HepG2 (cell line): ENCODE measurements at regions not wholly inside any gene's neighbourhood (a gene's known extent, or its start where the extent isn't known, plus 50 kb on each side); places are given as distances from the start of the nearest gene placed in this dataset.

ENCODE experiments used
- ATAC-seq: fragments of 200-7000 bp; cut with Tn5 transposase; 3 replicates; pipeline ENCODE4 v1.9.1; 2020; ENCODE audit warnings: mild to moderate bottlenecking, moderate library complexity
- BruUV-seq: library from RNA; stranded (reverse); fragments of 400-500 nt; replicated peaks from 2 replicates; lab custom pipeline; 2021; lab: Mats Ljungman, UMichigan
- CTCF ChIA-PET: fragments of 300-600 bp; formaldehyde crosslinking; extraction: SDS; loops from one replicate; lab custom pipeline; 2021; ENCODE audit warnings: low total read pairs, inconsistent platforms, low intra/inter-chr PET ratio; lab: Yijun Ruan, JAX
- POLR2A ChIA-PET: fragments of 350-600 bp; sonication (Branson Sonifier 250); formaldehyde crosslinking; loops from one replicate; lab custom pipeline; 2020; ENCODE audit warnings: antibody characterized with exemption, inconsistent platforms; lab: Yijun Ruan, JAX
- DNase-seq: peaks from one replicate; pipeline ENCODE4 v3.0.0-alpha.2; 2015; ENCODE audit warnings: low spot score
- FAIRE-seq: peaks from 3 replicates; lab custom pipeline; 2011; peaks lifted over from hg19 to GRCh38; lab: Jason Lieb, UNC
- H2AFZ ChIP-seq: one replicate; pipeline ENCODE4 v1.6.1; 2011; ENCODE audit warnings: low read length, inconsistent platforms
- H3K27ac ChIP-seq: fragments of 300-600 bp; 3 replicates; pipeline ENCODE4 v1.8.0; 2011; ENCODE audit warnings: mixed run types, mild to moderate bottlenecking, mixed read lengths, low read length, inconsistent platforms; ENCODE audit not compliant: insufficient read depth; ENCODE audit errors: extremely low read length
- H3K27me3 ChIP-seq, 2 experiments: fragments of 200-600 bp in 1 of 2; 2 replicates in 1 of 2; 3 replicates in 1 of 2; pipeline versions ENCODE4 v1.6.0 to v1.8.0; 2011; ENCODE audit warnings: low read length in 2 of 2, mild to moderate bottlenecking in 2 of 2, moderate library complexity in 2 of 2, inconsistent platforms in 1 of 2; ENCODE audit not compliant: insufficient read depth in 2 of 2, control insufficient read depth in 1 of 2
- H3K36me3 ChIP-seq, 2 experiments: fragments of 200-600 bp in 1 of 2; replicated peaks in 1 of 2; 2 replicates in 1 of 2; 3 replicates in 1 of 2; pipeline versions ENCODE4 v1.5.1 to v1.8.0; 2011; ENCODE audit warnings: low read length in 2 of 2, inconsistent platforms in 1 of 2; ENCODE audit not compliant: insufficient read depth in 2 of 2, control insufficient read depth in 1 of 2
- H3K4me1 ChIP-seq: 2 replicates; pipeline ENCODE4 v1.5.1; 2012; ENCODE audit warnings: low read length, inconsistent platforms; ENCODE audit not compliant: insufficient read depth
- H3K4me2 ChIP-seq: 2 replicates; pipeline ENCODE4 v1.6.0; 2011; ENCODE audit warnings: low read depth, low read length, inconsistent platforms
- H3K4me3 ChIP-seq, 3 experiments: fragments of 200-600 bp in 1 of 3; sonication (generic), shearing (Covaris generic) in 1 of 3; replicated peaks in 1 of 3; 2 replicates each; pipeline ENCODE4 v1.5.1; 2011 to 2016; ENCODE audit warnings: low read length in 3 of 3, inconsistent platforms in 2 of 3, low read depth in 2 of 3, mild to moderate bottlenecking in 2 of 3, control low read depth in 1 of 3, mixed read lengths in 1 of 3; ENCODE audit not compliant: insufficient read depth in 1 of 3
- H3K79me2 ChIP-seq: one replicate; pipeline ENCODE4 v1.6.1; 2011; ENCODE audit warnings: low read length, inconsistent platforms; ENCODE audit not compliant: insufficient read depth
- H3K9ac ChIP-seq: 2 replicates; pipeline ENCODE4 v1.6.0; 2011; ENCODE audit warnings: mild to moderate bottlenecking, low read depth, low read length, inconsistent platforms; ENCODE audit not compliant: insufficient read depth
- H3K9me3 ChIP-seq: 2 replicates; pipeline ENCODE4 v1.5.1; 2012; ENCODE audit warnings: mild to moderate bottlenecking, low read length
- H4K20me1 ChIP-seq: 2 replicates; pipeline ENCODE4 v1.6.0; 2011; ENCODE audit warnings: inconsistent platforms, mild to moderate bottlenecking, low read length, moderate library complexity; ENCODE audit not compliant: insufficient read depth
- MEF2D ChIP-seq: sonication (generic); formaldehyde crosslinking; IDR thresholded peaks from 2 replicates; pipeline ENCODE4 v1.5.1; 2020; ENCODE audit warnings: mild to moderate bottlenecking, missing genetic modification reagents
- MLLT10 ChIP-seq: sonication (generic); formaldehyde crosslinking; IDR thresholded peaks from 2 replicates; pipeline ENCODE4 v1.4.0; 2020; ENCODE audit warnings: missing genetic modification reagents
- NCOA1 ChIP-seq: sonication (generic); formaldehyde crosslinking; IDR thresholded peaks from 2 replicates; pipeline ENCODE4 v1.9.0; 2021; ENCODE audit warnings: missing genetic modification reagents
- PITX1 ChIP-seq: sonication (generic); formaldehyde crosslinking; IDR thresholded peaks from 2 replicates; pipeline ENCODE4 v1.5.1; 2020; ENCODE audit warnings: mild to moderate bottlenecking, missing genetic modification reagents
- POLR2AphosphoS5 ChIP-seq: IDR thresholded peaks from 2 replicates; pipeline ENCODE4 v1.6.1; 2012; ENCODE audit warnings: low read depth, low read length
- RBFOX2 ChIP-seq: fragments of 200-400 bp; formaldehyde crosslinking; IDR thresholded peaks from 2 replicates; pipeline ENCODE4 v1.6.1; 2017; ENCODE audit warnings: low read depth, mild to moderate bottlenecking, low read length
- SALL1 ChIP-seq: sonication (generic); formaldehyde crosslinking; IDR thresholded peaks from 2 replicates; pipeline ENCODE4 v1.8.0; 2022; ENCODE audit warnings: mild to moderate bottlenecking, missing genetic modification reagents
- ZNF432 ChIP-seq: sonication (generic); formaldehyde crosslinking; IDR thresholded peaks from 2 replicates; pipeline ENCODE4 v1.5.0; 2020; ENCODE audit warnings: missing genetic modification reagents, mild to moderate bottlenecking, borderline replicate concordance
- ZSCAN25 ChIP-seq: sonication (generic); formaldehyde crosslinking; IDR thresholded peaks from 2 replicates; pipeline ENCODE4 v1.8.0; 2022; ENCODE audit warnings: mild to moderate bottlenecking, missing genetic modification reagents
- WGBS: methylation state at CpG from one replicate; pipeline ENCODE4 v1.1.6; 2017; ENCODE audit warnings: low lambda C conversion rate; 5-methylcytosine and 5-hydroxymethylcytosine counted together
- in situ Hi-C: cut with HindIII; loops from 2 replicates; pipeline ENCODE4 v1.10.0; 2017; ENCODE audit warnings: low pct_unique_long_range_greater_than_20kb; ENCODE audit not compliant: extremely low pct_ligation_motif_present
- intact Hi-C: fragments of 100-400 bp; cut with micrococcal nuclease; formaldehyde crosslinking; loops from one replicate; pipeline ENCODE4 v1.10.0; 2022; ENCODE audit not compliant: unreplicated experiment
- TF ChIP-seq, protein P1 (sequence below): IDR thresholded peaks from 2 replicates; pipeline ENCODE4 v1.6.1; 2016; ENCODE audit warnings: mild to moderate bottlenecking
- TF ChIP-seq, protein P2 (sequence below): sonication (generic); formaldehyde crosslinking; conservative IDR thresholded peaks from 2 replicates; pipeline ENCODE4 v1.8.1; 2023; ENCODE audit warnings: missing genetic modification reagents
- TF ChIP-seq, protein P3 (sequence below): sonication (generic); formaldehyde crosslinking; IDR thresholded peaks from 2 replicates; pipeline ENCODE4 v1.4.0; 2020; ENCODE audit warnings: missing genetic modification reagents, borderline replicate concordance
- TF ChIP-seq, protein P4 (sequence below), 2 experiments: sonication (generic) in 1 of 2; formaldehyde crosslinking in 1 of 2; IDR thresholded peaks; 2 replicates each; pipeline versions ENCODE4 v1.4.0 to v1.6.1; 2018 to 2020; ENCODE audit warnings: missing genetic modification reagents in 2 of 2, borderline replicate concordance in 1 of 2, low read depth in 1 of 2, mild to moderate bottlenecking in 1 of 2, missing biosample characterization in 1 of 2

DNA sequence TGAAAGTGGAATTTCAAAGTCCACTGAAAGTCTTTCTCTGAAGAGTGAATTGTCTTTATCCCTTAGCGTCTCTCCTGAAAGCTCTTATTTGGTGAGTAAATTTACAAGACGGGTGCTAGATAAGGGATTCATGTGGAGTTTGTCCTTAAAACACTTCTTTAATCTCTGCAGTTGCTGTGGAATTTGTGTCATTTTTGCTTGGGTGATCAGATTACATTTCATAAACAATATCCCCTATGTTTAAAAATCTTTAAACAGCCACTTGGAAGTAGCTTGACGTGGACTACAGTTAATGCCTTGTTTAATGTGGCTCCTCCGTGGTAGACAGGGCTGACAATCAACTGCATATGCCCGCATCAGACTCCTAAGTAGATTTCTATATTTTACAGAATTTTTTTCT lies 175.4 kb upstream of the ZNF217 start (continued):
- TF ChIP-seq, protein P1, sequence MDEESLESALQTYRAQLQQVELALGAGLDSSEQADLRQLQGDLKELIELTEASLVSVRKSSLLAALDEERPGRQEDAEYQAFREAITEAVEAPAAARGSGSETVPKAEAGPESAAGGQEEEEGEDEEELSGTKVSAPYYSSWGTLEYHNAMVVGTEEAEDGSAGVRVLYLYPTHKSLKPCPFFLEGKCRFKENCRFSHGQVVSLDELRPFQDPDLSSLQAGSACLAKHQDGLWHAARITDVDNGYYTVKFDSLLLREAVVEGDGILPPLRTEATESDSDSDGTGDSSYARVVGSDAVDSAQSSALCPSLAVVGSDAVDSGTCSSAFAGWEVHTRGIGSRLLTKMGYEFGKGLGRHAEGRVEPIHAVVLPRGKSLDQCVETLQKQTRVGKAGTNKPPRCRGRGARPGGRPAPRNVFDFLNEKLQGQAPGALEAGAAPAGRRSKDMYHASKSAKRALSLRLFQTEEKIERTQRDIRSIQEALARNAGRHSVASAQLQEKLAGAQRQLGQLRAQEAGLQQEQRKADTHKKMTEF (CRISPR knock-in tag): peak; percentile 78
- TF ChIP-seq MLLT10 (CRISPR knock-in tag): no peak
- no peak for TF ChIP-seq MEF2D (CRISPR knock-in tag)
- TF ChIP-seq PITX1 (CRISPR knock-in tag): peak; percentile 81
- no peak for TF ChIP-seq POLR2AphosphoS5
- TF ChIP-seq ZNF432 (CRISPR knock-in tag): no peak
- TF ChIP-seq ZSCAN25: no peak

DNA sequence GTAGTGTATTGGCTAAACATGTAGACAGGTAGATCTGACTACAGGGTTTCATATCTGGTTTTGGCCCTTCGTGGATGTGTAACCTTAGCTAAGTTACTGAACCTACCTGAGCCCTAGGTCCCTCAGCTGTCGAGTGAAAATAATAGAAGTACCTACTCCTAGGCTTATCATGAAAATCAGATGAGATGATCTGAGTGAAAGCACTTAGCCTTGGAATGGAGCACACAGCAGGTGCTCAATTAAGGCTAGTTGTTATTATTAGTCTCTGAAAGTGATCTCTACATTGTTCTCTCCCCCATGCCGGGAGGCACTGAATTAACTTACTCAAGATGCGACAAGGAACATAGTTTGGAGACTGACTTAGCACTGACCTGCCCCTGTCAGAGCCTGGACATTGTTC lies 174.7 kb upstream of the ZNF217 start:
- H3K4me1 ChIP-seq: peaks cover 94% of the 10 kb centered on the region
- H3K79me2 ChIP-seq: no peaks in the 10 kb centered on the region
- 84% methylated on average over 4 of the region's 4 CpGs for WGBS
- ChIA-PET CTCF (no interaction called here), POLR2A (interaction anchor here (0.9 to 1.9 kb wide), 15 partner anchors 9 to 335 kb away, joined by 3 to 17 read pairs (median 7); partner anchors contain the start of gene ZNF217)
- H3K27ac ChIP-seq: peak overlapping the region; percentile 78
- H4K20me1 ChIP-seq: no peaks in the 10 kb centered on the region
- H3K4me2 ChIP-seq: peak overlapping the region; percentile 59; the same call in 1 of the 2 replicates
- H3K27me3 ChIP-seq: no peaks in the 10 kb centered on the region
- intact Hi-C loops: loop anchor here (2.0 kb wide), 1 partner anchor 32 kb away; no protein-coding TSS in a partner anchor
- no peaks in the 10 kb centered on the region for H3K9me3 ChIP-seq
- TSS peak; percentile 95 for BruUV-seq
- peak overlapping the region; percentile 32 for H2AFZ ChIP-seq
- FAIRE-seq (no peak), ATAC-seq (no peak), DNase-seq (no peak)
- H3K9ac ChIP-seq: peak overlapping the region; percentile 58
- peak overlapping the region in 1 of 3 experiments; percentile 10; a peak in 2 of 6 replicates for H3K4me3 ChIP-seq
- H3K36me3 ChIP-seq: no peaks in the 10 kb centered on the region
- in situ Hi-C loops: no loop called here
- TF ChIP-seq RBFOX2: 0 out of 2 replicates have a peak, but pooled peaks have one; percentile 9
- peak; percentile 21; the same call in 1 of the 2 replicates for TF ChIP-seq SALL1 (CRISPR knock-in tag)
- TF ChIP-seq, protein P2, sequence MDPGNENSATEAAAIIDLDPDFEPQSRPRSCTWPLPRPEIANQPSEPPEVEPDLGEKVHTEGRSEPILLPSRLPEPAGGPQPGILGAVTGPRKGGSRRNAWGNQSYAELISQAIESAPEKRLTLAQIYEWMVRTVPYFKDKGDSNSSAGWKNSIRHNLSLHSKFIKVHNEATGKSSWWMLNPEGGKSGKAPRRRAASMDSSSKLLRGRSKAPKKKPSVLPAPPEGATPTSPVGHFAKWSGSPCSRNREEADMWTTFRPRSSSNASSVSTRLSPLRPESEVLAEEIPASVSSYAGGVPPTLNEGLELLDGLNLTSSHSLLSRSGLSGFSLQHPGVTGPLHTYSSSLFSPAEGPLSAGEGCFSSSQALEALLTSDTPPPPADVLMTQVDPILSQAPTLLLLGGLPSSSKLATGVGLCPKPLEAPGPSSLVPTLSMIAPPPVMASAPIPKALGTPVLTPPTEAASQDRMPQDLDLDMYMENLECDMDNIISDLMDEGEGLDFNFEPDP (CRISPR knock-in tag): 0 out of 2 replicates have a peak, but pooled peaks have one; percentile 0
- TF ChIP-seq, protein P3, sequence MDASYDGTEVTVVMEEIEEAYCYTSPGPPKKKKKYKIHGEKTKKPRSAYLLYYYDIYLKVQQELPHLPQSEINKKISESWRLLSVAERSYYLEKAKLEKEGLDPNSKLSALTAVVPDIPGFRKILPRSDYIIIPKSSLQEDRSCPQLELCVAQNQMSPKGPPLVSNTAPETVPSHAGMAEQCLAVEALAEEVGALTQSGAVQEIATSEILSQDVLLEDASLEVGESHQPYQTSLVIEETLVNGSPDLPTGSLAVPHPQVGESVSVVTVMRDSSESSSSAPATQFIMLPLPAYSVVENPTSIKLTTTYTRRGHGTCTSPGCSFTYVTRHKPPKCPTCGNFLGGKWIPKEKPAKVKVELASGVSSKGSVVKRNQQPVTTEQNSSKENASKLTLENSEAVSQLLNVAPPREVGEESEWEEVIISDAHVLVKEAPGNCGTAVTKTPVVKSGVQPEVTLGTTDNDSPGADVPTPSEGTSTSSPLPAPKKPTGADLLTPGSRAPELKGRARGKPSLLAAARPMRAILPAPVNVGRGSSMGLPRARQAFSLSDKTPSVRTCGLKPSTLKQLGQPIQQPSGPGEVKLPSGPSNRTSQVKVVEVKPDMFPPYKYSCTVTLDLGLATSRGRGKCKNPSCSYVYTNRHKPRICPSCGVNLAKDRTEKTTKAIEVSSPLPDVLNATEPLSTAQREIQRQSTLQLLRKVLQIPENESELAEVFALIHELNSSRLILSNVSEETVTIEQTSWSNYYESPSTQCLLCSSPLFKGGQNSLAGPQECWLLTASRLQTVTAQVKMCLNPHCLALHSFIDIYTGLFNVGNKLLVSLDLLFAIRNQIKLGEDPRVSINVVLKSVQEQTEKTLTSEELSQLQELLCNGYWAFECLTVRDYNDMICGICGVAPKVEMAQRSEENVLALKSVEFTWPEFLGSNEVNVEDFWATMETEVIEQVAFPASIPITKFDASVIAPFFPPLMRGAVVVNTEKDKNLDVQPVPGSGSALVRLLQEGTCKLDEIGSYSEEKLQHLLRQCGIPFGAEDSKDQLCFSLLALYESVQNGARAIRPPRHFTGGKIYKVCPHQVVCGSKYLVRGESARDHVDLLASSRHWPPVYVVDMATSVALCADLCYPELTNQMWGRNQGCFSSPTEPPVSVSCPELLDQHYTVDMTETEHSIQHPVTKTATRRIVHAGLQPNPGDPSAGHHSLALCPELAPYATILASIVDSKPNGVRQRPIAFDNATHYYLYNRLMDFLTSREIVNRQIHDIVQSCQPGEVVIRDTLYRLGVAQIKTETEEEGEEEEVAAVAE (CRISPR knock-in tag): 0 out of 2 replicates have a peak, but pooled peaks have one; percentile 31
- TF ChIP-seq NCOA1: 0 out of 2 replicates have a peak, but pooled peaks have one; percentile 15
- TF ChIP-seq, protein P4, sequence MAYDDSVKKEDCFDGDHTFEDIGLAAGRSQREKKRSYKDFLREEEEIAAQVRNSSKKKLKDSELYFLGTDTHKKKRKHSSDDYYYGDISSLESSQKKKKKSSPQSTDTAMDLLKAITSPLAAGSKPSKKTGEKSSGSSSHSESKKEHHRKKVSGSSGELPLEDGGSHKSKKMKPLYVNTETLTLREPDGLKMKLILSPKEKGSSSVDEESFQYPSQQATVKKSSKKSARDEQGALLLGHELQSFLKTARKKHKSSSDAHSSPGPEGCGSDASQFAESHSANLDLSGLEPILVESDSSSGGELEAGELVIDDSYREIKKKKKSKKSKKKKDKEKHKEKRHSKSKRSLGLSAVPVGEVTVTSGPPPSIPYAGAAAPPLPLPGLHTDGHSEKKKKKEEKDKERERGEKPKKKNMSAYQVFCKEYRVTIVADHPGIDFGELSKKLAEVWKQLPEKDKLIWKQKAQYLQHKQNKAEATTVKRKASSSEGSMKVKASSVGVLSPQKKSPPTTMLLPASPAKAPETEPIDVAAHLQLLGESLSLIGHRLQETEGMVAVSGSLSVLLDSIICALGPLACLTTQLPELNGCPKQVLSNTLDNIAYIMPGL (CRISPR knock-in tag; IDR thresholded peaks at IDR 0.05; ENCODE audit: borderline replicate concordance in 1 of 2, low read depth in 1 of 2): 0 out of 4 replicates have a peak, but pooled peaks of 1 of the 2 experiments have one; percentile 6
